ENCODE measurements at regions not wholly inside any gene's neighbourhood (a gene's known extent, or its start where the extent isn't known, plus 50 kb on each side); places are given as distances from the start of the nearest gene placed in this dataset.

DNA sequence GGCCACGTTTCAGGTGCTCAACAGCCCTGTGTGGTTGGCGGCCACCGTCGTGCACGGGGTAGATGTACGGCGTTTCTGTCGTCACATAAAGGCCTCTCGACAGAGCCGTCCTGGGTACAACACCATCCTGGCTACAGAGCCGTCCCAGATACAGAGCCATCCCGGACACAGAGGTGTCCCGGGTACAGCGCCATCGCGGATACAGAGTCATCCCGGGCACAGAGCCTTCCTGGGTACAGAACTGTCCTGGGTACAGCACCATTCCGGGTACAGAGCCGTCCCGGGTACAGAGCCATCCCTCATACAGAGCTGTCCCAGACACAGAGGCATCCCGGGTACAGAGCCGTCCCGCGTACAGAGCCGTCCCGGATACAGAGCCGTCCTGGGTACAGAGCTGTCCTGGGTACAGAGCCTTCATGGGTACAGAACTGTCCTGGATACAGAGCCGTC, 222.7 kb upstream of the SOX1 start:
- in situ Hi-C loops (cut with HindIII; ENCODE audit: low sequenced_read_pairs) = no loop called here
- no peak overlapping the region for H3K4me3 ChIP-seq (ENCODE audit: low read depth, low read length)
- TF ChIP-seq, protein P1, sequence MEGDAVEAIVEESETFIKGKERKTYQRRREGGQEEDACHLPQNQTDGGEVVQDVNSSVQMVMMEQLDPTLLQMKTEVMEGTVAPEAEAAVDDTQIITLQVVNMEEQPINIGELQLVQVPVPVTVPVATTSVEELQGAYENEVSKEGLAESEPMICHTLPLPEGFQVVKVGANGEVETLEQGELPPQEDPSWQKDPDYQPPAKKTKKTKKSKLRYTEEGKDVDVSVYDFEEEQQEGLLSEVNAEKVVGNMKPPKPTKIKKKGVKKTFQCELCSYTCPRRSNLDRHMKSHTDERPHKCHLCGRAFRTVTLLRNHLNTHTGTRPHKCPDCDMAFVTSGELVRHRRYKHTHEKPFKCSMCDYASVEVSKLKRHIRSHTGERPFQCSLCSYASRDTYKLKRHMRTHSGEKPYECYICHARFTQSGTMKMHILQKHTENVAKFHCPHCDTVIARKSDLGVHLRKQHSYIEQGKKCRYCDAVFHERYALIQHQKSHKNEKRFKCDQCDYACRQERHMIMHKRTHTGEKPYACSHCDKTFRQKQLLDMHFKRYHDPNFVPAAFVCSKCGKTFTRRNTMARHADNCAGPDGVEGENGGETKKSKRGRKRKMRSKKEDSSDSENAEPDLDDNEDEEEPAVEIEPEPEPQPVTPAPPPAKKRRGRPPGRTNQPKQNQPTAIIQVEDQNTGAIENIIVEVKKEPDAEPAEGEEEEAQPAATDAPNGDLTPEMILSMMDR (IDR thresholded peaks at IDR 0.05; ENCODE audit: low read depth, low read length, missing control alignments) = no peak
- DNase-seq (ENCODE audit: low read depth) = no peak

DNA sequence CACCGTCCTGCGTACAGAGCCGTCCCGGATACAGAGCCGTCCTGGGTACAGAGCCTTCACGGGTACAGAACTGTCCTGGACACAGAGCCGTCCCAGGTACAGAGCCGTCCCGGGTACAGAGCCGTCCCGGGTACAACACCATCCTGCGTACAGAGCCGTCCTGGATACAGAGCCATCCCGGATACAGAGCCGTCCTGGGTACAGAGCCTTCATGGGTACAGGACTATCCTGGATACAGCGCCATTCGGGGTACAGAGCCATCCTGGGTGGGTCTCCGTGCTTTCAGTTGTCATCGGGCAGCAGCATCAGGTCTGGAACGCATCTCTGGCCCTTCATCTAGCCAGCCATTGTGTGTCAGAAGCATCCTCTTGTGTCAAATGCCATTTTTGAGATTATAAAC, 222.3 kb upstream of the SOX1 start:
- in situ Hi-C loops (cut with HindIII; ENCODE audit: low sequenced_read_pairs) = no loop called here
- no peak overlapping the region for H3K4me3 ChIP-seq (ENCODE audit: low read depth, low read length)
- DNase-seq (ENCODE audit: low read depth) = no peak
- TF ChIP-seq, protein P1 (IDR thresholded peaks at IDR 0.05; ENCODE audit: low read depth, low read length, missing control alignments) = no peak

DNA sequence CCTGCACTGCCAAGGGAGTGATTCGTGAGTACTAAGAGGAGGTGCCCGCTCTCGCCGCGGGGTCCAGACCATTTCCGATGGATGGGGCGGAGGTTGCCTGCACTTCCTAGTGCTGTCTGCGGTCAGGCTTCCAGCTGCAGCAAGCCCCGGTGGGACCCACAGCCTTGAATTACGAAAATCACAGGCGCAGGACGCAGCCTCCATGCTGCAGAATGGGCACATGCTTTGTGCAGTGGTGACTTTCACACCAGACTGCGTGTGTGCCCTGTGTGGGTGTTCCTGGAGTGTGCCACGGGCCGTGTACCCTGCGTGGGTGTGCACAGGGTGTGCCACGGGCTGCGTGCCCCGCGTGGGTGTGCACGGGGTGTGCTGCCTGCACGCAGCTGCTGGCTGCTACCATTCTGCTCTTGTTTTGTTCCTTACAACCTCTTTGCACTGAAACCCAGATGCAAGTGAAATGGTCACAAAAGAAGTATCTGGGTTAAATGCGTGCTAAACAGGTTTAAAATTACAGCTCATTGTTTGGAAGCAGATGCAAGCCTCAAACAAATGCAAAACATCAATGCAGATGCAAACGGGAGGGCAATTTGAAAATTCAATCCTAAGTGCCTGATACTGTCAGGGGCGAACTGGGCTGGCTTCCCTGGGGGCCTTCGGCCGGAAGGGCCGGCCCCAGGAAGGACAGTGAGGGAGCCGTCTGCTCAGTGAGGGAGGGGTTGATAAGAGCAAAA, 221.2 kb upstream of the SOX1 start:
- TF ChIP-seq, protein P1 (IDR thresholded peaks at IDR 0.05; ENCODE audit: low read depth, low read length, missing control alignments) = no peak
- DNase-seq (ENCODE audit: low read depth) = no peak
- in situ Hi-C loops (cut with HindIII; ENCODE audit: low sequenced_read_pairs) = no loop called here
- no peak overlapping the region for H3K4me3 ChIP-seq (ENCODE audit: low read depth, low read length)

DNA sequence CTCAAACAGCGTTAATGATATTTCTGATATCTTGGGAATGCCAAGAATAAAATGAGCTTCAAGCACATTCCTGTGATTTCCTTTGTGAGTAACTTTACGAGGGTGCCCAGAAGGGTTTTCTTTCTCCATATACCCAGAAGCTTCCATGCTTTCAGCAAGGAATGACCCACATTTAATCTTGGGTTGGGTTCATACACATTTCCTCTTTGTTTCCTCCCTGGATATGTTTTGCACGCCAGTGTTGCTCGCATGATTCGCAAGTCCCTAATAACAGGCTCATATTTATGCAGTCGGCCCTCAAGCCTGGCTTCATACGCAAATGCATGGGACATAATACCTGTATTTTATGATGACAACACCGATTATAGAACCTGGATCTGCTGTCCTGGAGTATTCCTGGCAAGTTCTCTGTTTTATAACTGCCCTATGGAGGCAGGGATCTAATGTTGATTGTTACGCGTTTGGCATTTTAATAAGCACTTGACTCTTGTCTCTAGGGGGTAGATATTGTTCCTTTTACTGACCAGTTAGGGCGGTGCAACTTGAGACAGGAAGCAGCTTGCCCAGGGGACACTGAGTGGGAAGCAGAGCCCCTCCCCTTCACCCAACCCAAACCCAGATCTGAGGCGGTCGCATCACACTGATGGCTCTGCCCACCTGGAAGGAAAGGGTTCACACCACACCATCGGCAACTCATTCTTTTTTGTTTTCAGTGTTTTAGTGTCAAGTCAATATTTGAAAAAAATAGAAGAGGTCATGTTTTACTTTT, 220.4 kb upstream of the SOX1 start:
- DNase-seq (ENCODE audit: low read depth) = no peak
- TF ChIP-seq, protein P1 (IDR thresholded peaks at IDR 0.05; ENCODE audit: low read depth, low read length, missing control alignments) = no peak
- in situ Hi-C loops (cut with HindIII; ENCODE audit: low sequenced_read_pairs) = no loop called here
- no peak overlapping the region for H3K4me3 ChIP-seq (ENCODE audit: low read depth, low read length)

DNA sequence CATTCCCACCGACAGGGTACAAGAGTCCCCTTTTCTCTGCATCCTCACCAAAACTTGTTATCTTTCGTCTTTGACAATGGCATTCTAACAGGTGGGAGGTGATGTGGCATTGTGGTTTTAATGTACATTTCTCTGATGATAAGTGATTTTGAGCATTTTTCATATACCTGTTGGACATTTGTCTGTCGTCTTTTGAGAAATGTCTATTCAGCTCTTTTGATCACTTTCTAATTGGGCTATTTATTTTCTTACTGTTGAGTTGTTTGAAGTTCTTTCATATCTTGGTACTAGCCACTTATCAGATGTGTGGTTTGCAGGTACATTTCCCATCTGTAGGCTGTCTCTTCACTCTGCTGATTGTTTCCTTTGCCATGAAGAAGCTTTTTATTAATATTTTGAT, 219.0 kb upstream of the SOX1 start:
- no peak for DNase-seq (ENCODE audit: low read depth)
- TF ChIP-seq, protein P1 (IDR thresholded peaks at IDR 0.05; ENCODE audit: low read depth, low read length, missing control alignments) = no peak
- no peak overlapping the region for H3K4me3 ChIP-seq (ENCODE audit: low read depth, low read length)
- in situ Hi-C loops (cut with HindIII; ENCODE audit: low sequenced_read_pairs) = no loop called here

DNA sequence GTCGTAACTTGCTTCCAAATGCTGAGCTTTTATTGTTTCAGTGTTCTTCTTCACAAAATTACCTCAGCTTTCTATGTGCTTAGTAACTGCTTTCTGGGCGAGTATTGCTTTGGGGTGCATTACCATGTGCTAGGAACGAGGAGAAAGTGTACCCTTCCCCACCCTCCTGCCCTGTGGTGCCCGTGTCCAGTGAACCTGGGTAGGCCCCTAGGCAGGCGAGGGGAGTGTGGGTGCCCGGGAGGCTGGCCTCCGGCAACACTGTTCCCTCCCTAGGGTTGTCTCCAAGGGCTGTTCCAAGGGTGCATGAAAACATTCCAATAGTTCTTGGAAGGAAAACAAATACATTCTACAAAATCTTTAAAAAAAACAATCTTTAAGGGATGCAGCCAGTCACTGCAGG, 216.5 kb upstream of the SOX1 start:
- DNase-seq (ENCODE audit: low read depth) = no peak
- no peak overlapping the region for H3K4me3 ChIP-seq (ENCODE audit: low read depth, low read length)
- TF ChIP-seq, protein P1 (IDR thresholded peaks at IDR 0.05; ENCODE audit: low read depth, low read length, missing control alignments) = no peak
- in situ Hi-C loops (cut with HindIII; ENCODE audit: low sequenced_read_pairs) = no loop called here

Data from astrocyte of the cerebellum (primary cell).